SH-SY5Y (cell line): ENCODE measurements at regions not wholly inside any gene's neighbourhood (a gene's known extent, or its start where the extent isn't known, plus 50 kb on each side); places are given as distances from the start of the nearest gene placed in this dataset.

ENCODE experiments used
- GATA2 ChIP-seq: IDR thresholded peaks from 2 replicates; pipeline ENCODE4 v1.6.1; 2011; ENCODE audit warnings: mild to moderate bottlenecking, low read depth, low read length
- GATA3 ChIP-seq: IDR thresholded peaks from 2 replicates; pipeline ENCODE4 v1.6.1; 2011; ENCODE audit warnings: low read depth, mild to moderate bottlenecking, low read length, moderate library complexity

GRCh38 chr1:58231204-58231603 is 315.3 kb downstream of the OMA1 start:
- TF ChIP-seq GATA2 (no peak), GATA3 (no peak)

GRCh38 chr1:58227604-58228003 is 318.9 kb downstream of the OMA1 start:
- TF ChIP-seq GATA2 = no peak
- no peak for TF ChIP-seq GATA3

GRCh38 chr1:58223522-58223921 is 323.0 kb downstream of the OMA1 start:
- TF ChIP-seq GATA2 (no peak), GATA3 (no peak)

- TF ChIP-seq GATA3 (no peak), GATA2 (0 out of 2 replicates have a peak, but pooled peaks have one; percentile 15)
Observed at GRCh38 chr1:58220836-58221472, 325.6 kb downstream of the OMA1 start.

GRCh38 chr1:58214674-58215073 is 331.9 kb downstream of the OMA1 start:
- TF ChIP-seq GATA3 (no peak), GATA2 (no peak)

- TF ChIP-seq GATA2 = no peak
- no peak for TF ChIP-seq GATA3
Observed at GRCh38 chr1:58211869-58212268, 334.7 kb downstream of the OMA1 start.

GRCh38 chr1:58209575-58209974 is 337.0 kb downstream of the OMA1 start:
- no peak for TF ChIP-seq GATA2
- TF ChIP-seq GATA3 = no peak

- TF ChIP-seq GATA3 (no peak), GATA2 (no peak)
Observed at GRCh38 chr1:58206749-58207148, 339.8 kb downstream of the OMA1 start.

- TF ChIP-seq GATA2 (no peak), GATA3 (no peak)
Observed at GRCh38 chr1:58204284-58204683, 342.2 kb downstream of the OMA1 start.

- TF ChIP-seq GATA2 (no peak), GATA3 (no peak)
Observed at GRCh38 chr1:58201492-58202106, 344.9 kb downstream of the OMA1 start.

GRCh38 chr1:58200437-58200836 is 346.1 kb downstream of the OMA1 start:
- TF ChIP-seq GATA3 (no peak), GATA2 (no peak)

GRCh38 chr1:58197811-58198210 is 348.7 kb downstream of the OMA1 start:
- TF ChIP-seq GATA3 (no peak), GATA2 (no peak)

- TF ChIP-seq GATA3 (no peak), GATA2 (no peak)
Observed at GRCh38 chr1:58190267-58190988, 356.1 kb downstream of the OMA1 start.

- TF ChIP-seq GATA2 (no peak), GATA3 (no peak)
Observed at GRCh38 chr1:58189453-58189852, 357.1 kb downstream of the OMA1 start.

GRCh38 chr1:58183286-58183685 is 363.2 kb downstream of the OMA1 start:
- no peak for TF ChIP-seq GATA3
- TF ChIP-seq GATA2 = no peak
